GM12875 (cell line): ENCODE measurements at regions not wholly inside any gene's neighbourhood (a gene's known extent, or its start where the extent isn't known, plus 50 kb on each side); places are given as distances from the start of the nearest gene placed in this dataset.

Experiments used
- H3K4me3 ChIP-seq: one replicate; pipeline ENCODE4 v1.5.1; 2011; ENCODE audit warnings: low read depth, low read length, control low read depth
- TF ChIP-seq, protein P1 (sequence below): IDR thresholded peaks from 2 replicates; pipeline ENCODE4 v1.5.1; 2011; ENCODE audit warnings: low read depth, mild to moderate bottlenecking, control low read depth, inconsistent platforms, low read length, moderate library complexity, borderline replicate concordance; ENCODE audit not compliant: insufficient read depth

DNA sequence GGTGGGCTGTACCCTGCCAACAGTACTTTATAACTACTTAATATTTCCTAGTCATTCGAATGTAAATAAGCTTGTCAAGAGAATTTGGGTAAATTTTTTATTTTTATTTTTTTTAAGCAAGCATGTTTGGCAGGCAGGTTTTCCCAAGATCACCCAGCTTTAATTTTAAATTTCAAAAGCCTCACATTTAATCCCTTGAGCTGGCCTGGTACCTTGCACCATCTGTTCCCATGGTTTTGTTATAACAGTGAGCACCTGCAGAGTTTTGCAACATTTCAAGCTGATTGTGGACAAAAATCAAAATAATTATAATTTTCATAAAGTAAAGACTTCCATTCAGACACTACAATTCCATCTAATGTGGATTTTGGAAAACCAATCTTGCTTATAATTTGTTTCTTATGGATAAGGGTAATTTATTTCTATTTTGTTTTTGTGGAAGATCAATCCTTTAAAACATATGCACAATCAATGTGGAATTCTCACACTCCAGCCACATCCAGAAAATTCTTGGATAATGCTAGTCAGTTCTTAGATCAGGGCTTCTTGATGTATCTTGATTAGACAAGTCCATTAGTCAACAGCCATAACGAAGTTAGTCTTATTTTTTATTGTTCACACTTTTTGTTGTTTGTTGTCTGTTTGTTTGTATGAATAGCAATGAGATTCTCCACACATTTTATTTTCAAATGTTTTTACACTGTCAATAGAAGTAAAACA lies 689.3 kb downstream of the NR4A2 start:
- TF ChIP-seq, protein P1, sequence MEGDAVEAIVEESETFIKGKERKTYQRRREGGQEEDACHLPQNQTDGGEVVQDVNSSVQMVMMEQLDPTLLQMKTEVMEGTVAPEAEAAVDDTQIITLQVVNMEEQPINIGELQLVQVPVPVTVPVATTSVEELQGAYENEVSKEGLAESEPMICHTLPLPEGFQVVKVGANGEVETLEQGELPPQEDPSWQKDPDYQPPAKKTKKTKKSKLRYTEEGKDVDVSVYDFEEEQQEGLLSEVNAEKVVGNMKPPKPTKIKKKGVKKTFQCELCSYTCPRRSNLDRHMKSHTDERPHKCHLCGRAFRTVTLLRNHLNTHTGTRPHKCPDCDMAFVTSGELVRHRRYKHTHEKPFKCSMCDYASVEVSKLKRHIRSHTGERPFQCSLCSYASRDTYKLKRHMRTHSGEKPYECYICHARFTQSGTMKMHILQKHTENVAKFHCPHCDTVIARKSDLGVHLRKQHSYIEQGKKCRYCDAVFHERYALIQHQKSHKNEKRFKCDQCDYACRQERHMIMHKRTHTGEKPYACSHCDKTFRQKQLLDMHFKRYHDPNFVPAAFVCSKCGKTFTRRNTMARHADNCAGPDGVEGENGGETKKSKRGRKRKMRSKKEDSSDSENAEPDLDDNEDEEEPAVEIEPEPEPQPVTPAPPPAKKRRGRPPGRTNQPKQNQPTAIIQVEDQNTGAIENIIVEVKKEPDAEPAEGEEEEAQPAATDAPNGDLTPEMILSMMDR, result no peak
- H3K4me3 ChIP-seq, result no peak overlapping the region

DNA sequence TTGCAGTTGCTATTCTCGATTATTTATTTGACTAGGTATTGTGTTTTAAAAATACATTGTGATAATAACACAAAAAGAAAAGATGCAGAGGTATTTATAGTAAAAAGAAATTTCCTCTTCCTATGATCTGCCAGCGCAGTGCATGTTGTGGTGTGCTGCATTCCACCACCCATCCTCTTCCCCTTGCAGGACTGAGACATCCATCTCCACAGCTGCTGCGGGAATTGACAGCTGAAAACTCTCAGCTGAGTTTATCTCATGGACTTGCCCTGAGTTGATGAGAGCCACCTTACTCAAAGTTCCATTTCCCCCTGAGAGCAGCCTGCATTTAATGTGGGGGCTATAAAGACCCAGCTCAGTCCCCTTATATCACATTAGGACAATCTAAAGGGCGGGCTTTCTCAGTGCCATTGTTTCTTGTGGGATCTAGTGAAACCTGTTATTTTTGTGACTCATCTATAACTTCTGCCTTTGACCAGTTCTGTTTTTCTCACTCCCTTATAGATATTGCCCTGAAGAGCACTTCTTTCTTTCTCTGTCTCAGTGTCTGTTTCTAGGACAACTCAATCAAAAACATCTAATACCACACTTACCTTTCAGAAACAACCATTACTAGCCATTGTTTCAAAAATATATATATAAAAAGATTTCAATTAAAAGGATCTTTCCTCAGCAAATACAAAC lies 698.5 kb downstream of the NR4A2 start:
- no peak overlapping the region for H3K4me3 ChIP-seq
- TF ChIP-seq, protein P1, result no peak

DNA sequence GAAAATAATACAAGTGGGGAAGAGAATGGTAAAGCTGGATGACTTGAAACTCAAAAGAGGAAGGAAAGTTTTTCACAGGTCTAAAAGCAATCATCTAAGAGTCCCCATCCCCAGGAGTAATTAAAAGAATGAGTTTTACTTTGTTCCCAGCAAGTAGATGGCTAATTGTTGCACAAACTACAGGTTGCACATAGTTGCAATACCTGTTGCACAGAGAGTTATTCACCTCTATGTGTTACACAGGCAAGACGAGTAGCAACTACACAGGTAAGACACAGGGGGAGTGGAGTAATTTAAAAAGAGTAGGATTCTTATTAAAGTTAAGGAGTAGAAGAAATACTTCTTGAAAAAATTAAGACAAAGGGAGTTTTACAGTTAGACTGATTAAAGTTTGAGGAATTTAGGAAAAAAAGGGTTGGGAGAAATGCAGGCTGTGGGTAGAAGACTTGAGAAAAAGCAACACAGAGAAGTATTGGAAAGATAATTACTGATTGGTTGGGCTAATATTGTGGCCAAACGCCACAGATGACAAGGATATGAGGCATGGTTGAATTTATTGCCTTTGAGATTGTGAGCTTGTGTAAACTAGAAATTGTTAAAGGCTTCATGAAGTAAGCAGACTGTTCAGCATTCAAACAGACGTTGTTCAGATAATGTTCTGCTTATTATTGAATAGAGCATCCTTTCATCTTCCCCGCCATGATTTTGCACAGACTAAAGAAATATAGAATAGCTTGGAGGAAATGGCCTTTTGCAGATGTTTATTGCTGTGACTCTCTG lies 699.3 kb downstream of the NR4A2 start:
- TF ChIP-seq, protein P1, result no peak
- H3K4me3 ChIP-seq, result no peak overlapping the region

DNA sequence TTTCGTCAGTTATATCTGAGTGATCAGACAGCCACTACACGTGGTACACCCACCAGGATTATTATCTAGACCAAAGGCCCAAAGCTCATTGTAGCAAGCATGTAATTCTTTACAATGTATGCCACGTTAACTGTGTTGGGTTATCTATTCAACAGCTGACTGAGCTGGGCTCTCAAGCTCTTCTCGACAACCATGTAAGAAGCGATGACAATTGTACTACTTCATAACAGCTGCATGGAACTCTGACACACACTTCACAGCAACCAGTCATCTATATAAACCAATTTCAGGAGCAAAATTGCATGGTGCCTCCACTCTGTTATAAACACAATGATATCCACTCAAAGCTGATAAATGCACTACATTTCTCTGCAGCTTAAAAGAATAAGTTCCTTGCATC lies 701.8 kb downstream of the NR4A2 start:
- no peak overlapping the region for H3K4me3 ChIP-seq
- TF ChIP-seq, protein P1, result no peak

DNA sequence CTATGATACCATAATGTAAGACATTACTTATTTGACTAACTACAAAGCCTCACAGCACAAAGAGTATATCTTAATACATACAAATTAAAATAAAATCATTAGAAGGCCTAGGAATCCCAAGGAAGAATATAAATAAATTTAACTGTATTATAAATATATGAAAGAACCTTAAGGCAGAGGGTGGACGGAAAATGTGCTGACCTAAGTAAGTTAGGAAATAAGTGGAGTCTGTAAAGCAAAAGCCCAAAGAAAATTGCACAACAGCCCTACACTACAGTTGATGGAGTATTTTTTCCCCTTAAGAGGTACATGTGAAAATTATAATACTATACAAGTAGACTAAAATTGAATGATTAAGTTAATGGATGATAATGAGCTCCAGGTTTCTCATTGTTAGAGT lies 710.1 kb downstream of the NR4A2 start:
- TF ChIP-seq, protein P1, result no peak
- H3K4me3 ChIP-seq, result no peak overlapping the region

DNA sequence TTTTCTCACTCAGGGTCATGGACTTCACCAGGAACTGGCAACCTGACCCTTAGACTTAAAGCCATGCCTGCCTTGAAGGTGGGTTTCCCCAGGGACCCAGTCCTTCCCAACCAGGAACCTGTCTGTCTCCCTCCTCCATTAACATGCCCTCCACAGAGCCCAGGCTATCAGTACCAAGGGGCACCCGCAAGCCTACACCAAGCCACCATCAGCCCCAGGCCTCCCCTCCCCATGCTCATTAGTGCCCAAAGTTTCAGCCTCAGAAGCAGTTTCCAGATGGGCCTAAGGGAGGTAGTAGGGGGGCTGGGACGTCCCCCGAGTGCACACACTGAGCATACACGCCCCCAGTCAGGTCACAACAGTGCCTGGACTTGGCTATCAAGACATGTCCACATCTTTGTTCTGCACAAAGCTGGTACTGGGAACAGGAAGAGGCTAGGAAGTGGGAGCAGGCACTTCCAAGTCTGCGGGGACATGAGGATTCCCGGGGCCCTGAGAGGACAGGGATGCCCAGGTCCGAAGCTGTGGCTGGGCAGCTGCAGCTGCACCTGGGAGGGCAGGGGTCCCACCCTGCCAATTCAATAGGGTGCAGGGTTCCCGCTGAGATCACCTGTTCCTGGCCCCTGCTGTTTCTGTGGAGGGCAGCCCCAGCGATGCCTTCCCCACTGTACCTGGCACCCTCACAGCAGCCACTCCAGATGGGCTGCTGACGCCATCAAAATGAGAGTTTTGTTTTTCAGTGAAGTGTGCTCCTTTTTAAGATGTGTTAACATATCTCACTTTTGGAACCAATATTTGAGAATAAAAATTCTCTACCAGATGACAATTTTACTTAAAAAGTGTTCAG lies 731.4 kb downstream of the NR4A2 start:
- TF ChIP-seq, protein P1, result no peak
- no peak overlapping the region for H3K4me3 ChIP-seq
